Right lobe of liver (tissue), 4 donors: ENCODE measurements at regions not wholly inside any gene's neighbourhood (a gene's known extent, or its start where the extent isn't known, plus 50 kb on each side); places are given as distances from the start of the nearest gene placed in this dataset.

Source experiments
- CTCF ChIP-seq, 4 donors: fragments of 200-600 bp in 3 of 4; fragments of 450-650 bp in 1 of 4; IDR thresholded peaks; one replicate each; pipeline versions ENCODE4 v1.5.1 to v1.8.0; 2016 to 2022; ENCODE audit warnings: antibody characterized with exemption in 4 of 4, mild to moderate bottlenecking in 2 of 4
- POLR2A ChIP-seq: fragments of 450-650 bp; IDR thresholded peaks from one replicate; pipeline ENCODE4 v1.6.1; 2017; ENCODE audit warnings: antibody characterized with exemption, mild to moderate bottlenecking
- donor health status: DM: no; HTN: no; CAD: no.
- donor health status: DM: no; HTN: no; CAD: no.
- donor health status: DM: no; HTN: yes; CAD: no.

GRCh38 chrX:84865113-84865512, 138.6 kb upstream of the APOOL start:
- TF ChIP-seq CTCF (IDR thresholded peaks at IDR 0.05) = no peak
- no peak for TF ChIP-seq POLR2A
